Naive thymus-derived CD8-positive, alpha-beta T cell (primary cell): ENCODE measurements at regions not wholly inside any gene's neighbourhood (a gene's known extent, or its start where the extent isn't known, plus 50 kb on each side); places are given as distances from the start of the nearest gene placed in this dataset.

Source experiments
- ATAC-seq, 2 donors: fragments of 150-1000 bp; cut with Tn5 transposase in 1 of 2; sonication (Bioruptor Pico), chemical (Tn5 transposase) in 1 of 2; 1 replicate in 1 of 2; 2 replicates in 1 of 2; pipeline ENCODE4 v1.10.0; 2021; ENCODE audit warnings: mild to moderate bottlenecking in 2 of 2, moderate library complexity in 2 of 2
- POLR2A ChIA-PET: fragments of 350-600 bp; sonication (Branson Sonifier 250); formaldehyde crosslinking; loops from one replicate; lab custom pipeline; 2021; ENCODE audit warnings: antibody characterized with exemption; lab: Charles Lee
- DNase-seq, 10 donors: peaks; one replicate each; pipeline versions ENCODE4 v3.0.0 to v3.0.0-alpha.2; 2020 to 2022
- H3K27ac Mint-ChIP-seq, 10 donors: one replicate each; pipeline ENCODE4 v1.8.0; 2020 to 2022; ENCODE audit warnings: mild to moderate bottlenecking in 10 of 10, mixed read lengths in 10 of 10, moderate library complexity in 4 of 10, inconsistent platforms in 1 of 10
- H3K27me3 Mint-ChIP-seq, 5 donors: one replicate each; pipeline ENCODE4 v1.8.0; 2021 to 2022; ENCODE audit warnings: mixed read lengths in 5 of 5
- H3K36me3 Mint-ChIP-seq, 3 donors: one replicate each; pipeline ENCODE4 v1.8.0; 2020 to 2022; ENCODE audit warnings: mixed read lengths in 3 of 3, mild to moderate bottlenecking in 2 of 3, inconsistent platforms in 1 of 3
- H3K4me1 Mint-ChIP-seq, 4 donors: one replicate each; pipeline ENCODE4 v1.8.0; 2021 to 2022; ENCODE audit warnings: mixed read lengths in 4 of 4
- H3K4me3 Mint-ChIP-seq, 10 donors: one replicate each; pipeline ENCODE4 v1.8.0; 2020 to 2022; ENCODE audit warnings: mild to moderate bottlenecking in 10 of 10, mixed read lengths in 10 of 10, moderate library complexity in 6 of 10, inconsistent platforms in 1 of 10
- H3K9me3 Mint-ChIP-seq, 9 donors: one replicate each; pipeline ENCODE4 v1.8.0; 2020 to 2022; ENCODE audit warnings: mixed read lengths in 9 of 9, mild to moderate bottlenecking in 3 of 9, inconsistent platforms in 1 of 9, moderate library complexity in 1 of 9

- no peak for ATAC-seq
- H3K27me3 Mint-ChIP-seq, result no peaks in the 10 kb centered on the region
- DNase-seq, result no peak
- H3K27ac Mint-ChIP-seq, result no peak overlapping the region
- no peak overlapping the region for H3K4me3 Mint-ChIP-seq
- no peaks in the 10 kb centered on the region for H3K36me3 Mint-ChIP-seq
- no peaks in the 10 kb centered on the region for H3K4me1 Mint-ChIP-seq
- POLR2A ChIA-PET, result no interaction called here
- peaks cover 0 to 11% (median 0%) of the 10 kb centered on the region in 9 donors for H3K9me3 Mint-ChIP-seq
Measured at GRCh38 chrY:16616201-16616975, 1263.6 kb downstream of the CDY2B start.

- DNase-seq (no peak), ATAC-seq (no peak)
- Mint-ChIP-seq H3K27ac (no peak overlapping the region), H3K9me3 (peaks cover 0 to 5% (median 0%) of the 10 kb centered on the region in 9 donors), H3K27me3 (no peaks in the 10 kb centered on the region), H3K4me1 (no peaks in the 10 kb centered on the region), H3K36me3 (no peaks in the 10 kb centered on the region), H3K4me3 (no peak overlapping the region)
- POLR2A ChIA-PET, result no interaction called here
Measured at GRCh38 chrY:16608679-16609078, 1271.3 kb downstream of the CDY2B start.

GRCh38 chrY:16602146-16602545 is 1277.9 kb downstream of the CDY2B start:
- POLR2A ChIA-PET, result no interaction called here
- DNase-seq (no peak), ATAC-seq (no peak)
- Mint-ChIP-seq H3K4me1 (no peaks in the 10 kb centered on the region), H3K27ac (no peak overlapping the region), H3K36me3 (no peaks in the 10 kb centered on the region), H3K4me3 (no peak overlapping the region), H3K9me3 (peaks cover 0 to 11% (median 0%) of the 10 kb centered on the region in 9 donors), H3K27me3 (no peaks in the 10 kb centered on the region)

DNA sequence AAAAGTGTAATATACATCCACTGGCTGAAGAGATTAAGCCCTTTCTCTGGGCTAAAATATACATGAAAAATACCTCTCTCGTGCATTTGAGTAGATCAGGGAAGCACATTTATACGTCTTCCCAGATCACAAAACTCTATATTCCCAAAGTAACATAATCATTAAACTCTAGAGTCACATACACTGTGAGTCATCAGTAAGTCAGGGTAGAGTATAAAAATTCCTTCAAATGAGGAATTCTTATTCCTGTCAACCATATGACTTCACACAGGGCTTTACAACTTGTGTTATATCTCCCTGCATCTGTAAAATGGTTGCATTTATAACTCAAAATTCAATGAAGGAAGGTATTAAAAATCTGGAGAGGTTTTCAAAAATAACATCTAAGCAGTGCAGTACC is 1278.4 kb downstream of the CDY2B start:
- ATAC-seq (no peak), DNase-seq (no peak)
- POLR2A ChIA-PET, result no interaction called here
- Mint-ChIP-seq H3K4me1 (no peaks in the 10 kb centered on the region), H3K27ac (no peak overlapping the region), H3K9me3 (peaks cover 0 to 10% (median 0%) of the 10 kb centered on the region in 9 donors), H3K27me3 (no peaks in the 10 kb centered on the region), H3K4me3 (no peak overlapping the region), H3K36me3 (no peaks in the 10 kb centered on the region)

- POLR2A ChIA-PET, result no interaction called here
- DNase-seq (no peak), ATAC-seq (no peak)
- no peak overlapping the region for H3K4me3 Mint-ChIP-seq
- no peaks in the 10 kb centered on the region for H3K36me3 Mint-ChIP-seq
- H3K27me3 Mint-ChIP-seq, result no peaks in the 10 kb centered on the region
- H3K27ac Mint-ChIP-seq, result no peak overlapping the region
- peaks cover 0 to 26% (median 0%) of the 10 kb centered on the region in 9 donors for H3K9me3 Mint-ChIP-seq
- H3K4me1 Mint-ChIP-seq, result no peaks in the 10 kb centered on the region
Measured at GRCh38 chrY:16572061-16572460, 1308.0 kb downstream of the CDY2B start.

GRCh38 chrY:16562491-16562890 is 1317.5 kb downstream of the CDY2B start:
- peaks cover 0 to 15% (median 0%) of the 10 kb centered on the region in 9 donors for H3K9me3 Mint-ChIP-seq
- no peak overlapping the region for H3K4me3 Mint-ChIP-seq
- DNase-seq (no peak), ATAC-seq (no peak)
- no peaks in the 10 kb centered on the region for H3K36me3 Mint-ChIP-seq
- POLR2A ChIA-PET, result no interaction called here
- no peaks in the 10 kb centered on the region for H3K27me3 Mint-ChIP-seq
- H3K4me1 Mint-ChIP-seq, result no peaks in the 10 kb centered on the region
- no peak overlapping the region for H3K27ac Mint-ChIP-seq

DNA sequence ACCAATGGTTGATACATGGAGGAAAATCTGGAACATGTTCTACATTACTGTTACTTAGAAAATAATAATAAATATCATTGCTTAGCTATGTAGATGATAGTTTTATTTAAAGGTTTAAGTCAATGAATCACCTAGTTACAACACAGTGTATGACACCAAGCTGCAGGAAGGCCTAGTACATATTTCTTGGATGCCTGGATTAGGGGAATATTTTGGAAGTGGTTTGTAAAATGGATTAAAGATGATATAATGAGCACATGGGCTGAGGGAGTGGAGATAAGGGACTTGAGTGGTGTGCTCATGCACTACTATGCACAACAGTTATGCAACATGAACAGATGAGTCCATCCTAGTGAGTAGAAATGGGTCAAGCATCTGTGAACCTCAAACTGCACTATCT is 1358.0 kb downstream of the CDY2B start:
- no peaks in the 10 kb centered on the region for H3K27me3 Mint-ChIP-seq
- ATAC-seq, result no peak

DNA sequence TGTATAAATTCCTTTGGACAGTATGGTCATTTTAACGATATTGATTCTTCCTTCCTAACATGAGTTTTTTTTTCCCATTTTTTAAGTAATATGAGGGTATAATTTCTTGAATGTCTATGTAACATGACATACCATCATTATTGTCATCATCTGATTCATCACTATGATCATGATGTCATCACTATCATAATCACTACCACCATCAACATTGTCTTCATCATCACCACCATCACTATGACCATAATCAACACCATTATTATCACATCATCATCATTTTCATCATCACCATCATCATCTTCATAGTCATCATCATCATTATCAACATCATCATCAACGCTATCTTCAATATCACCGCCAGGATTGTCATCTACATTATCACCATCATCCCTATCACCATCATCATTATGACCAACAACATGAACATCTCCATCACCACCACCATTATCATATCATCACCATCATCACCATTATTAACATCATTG is 1377.2 kb downstream of the CDY2B start:
- Mint-ChIP-seq H3K27ac (no peak overlapping the region), H3K36me3 (no peaks in the 10 kb centered on the region)
- no peak for ATAC-seq

More for the DNA sequence above, 1358.0 kb downstream of the CDY2B start:
- H3K27ac Mint-ChIP-seq, result no peak overlapping the region
- POLR2A ChIA-PET, result no interaction called here
- peaks cover 0 to 25% (median 0%) of the 10 kb centered on the region in 9 donors for H3K9me3 Mint-ChIP-seq
- H3K4me1 Mint-ChIP-seq, result no peaks in the 10 kb centered on the region
- H3K36me3 Mint-ChIP-seq, result no peaks in the 10 kb centered on the region
- no peak overlapping the region for H3K4me3 Mint-ChIP-seq
- DNase-seq, result no peak

GRCh38 chrY:16490706-16491105 is 1389.3 kb downstream of the CDY2B start:
- POLR2A ChIA-PET, result no interaction called here

More for the DNA sequence above, 1377.2 kb downstream of the CDY2B start:
- no peaks in the 10 kb centered on the region for H3K27me3 Mint-ChIP-seq
- H3K9me3 Mint-ChIP-seq, result peaks cover 0 to 10% (median 0%) of the 10 kb centered on the region in 9 donors
- POLR2A ChIA-PET, result no interaction called here
- no peak overlapping the region for H3K4me3 Mint-ChIP-seq
- no peak for DNase-seq
- H3K4me1 Mint-ChIP-seq, result no peaks in the 10 kb centered on the region

GRCh38 chrY:16486696-16487215 is 1393.3 kb downstream of the CDY2B start:
- Mint-ChIP-seq H3K27ac (no peak overlapping the region), H3K9me3 (peaks cover 0 to 42% (median 5%) of the 10 kb centered on the region in 9 donors), H3K27me3 (no peaks in the 10 kb centered on the region), H3K4me1 (no peaks in the 10 kb centered on the region), H3K36me3 (no peaks in the 10 kb centered on the region), H3K4me3 (no peak overlapping the region)
- DNase-seq (no peak), ATAC-seq (no peak)
- POLR2A ChIA-PET, result no interaction called here

More at GRCh38 chrY:16490706-16491105, 1389.3 kb downstream of the CDY2B start:
- Mint-ChIP-seq H3K27ac (no peak overlapping the region), H3K27me3 (no peaks in the 10 kb centered on the region), H3K4me3 (no peak overlapping the region), H3K4me1 (no peaks in the 10 kb centered on the region), H3K9me3 (peaks cover 0 to 23% (median 3%) of the 10 kb centered on the region in 9 donors), H3K36me3 (no peaks in the 10 kb centered on the region)
- no peak for ATAC-seq
- DNase-seq, result no peak

- no peak for ATAC-seq
- POLR2A ChIA-PET, result no interaction called here
Measured at GRCh38 chrY:16480031-16480430, 1400.0 kb downstream of the CDY2B start.

GRCh38 chrY:16474053-16474452 is 1406.0 kb downstream of the CDY2B start:
- Mint-ChIP-seq H3K9me3 (peaks cover 0 to 11% (median 0%) of the 10 kb centered on the region in 9 donors), H3K4me3 (no peak overlapping the region), H3K4me1 (no peaks in the 10 kb centered on the region), H3K27ac (no peak overlapping the region), H3K36me3 (no peaks in the 10 kb centered on the region), H3K27me3 (no peaks in the 10 kb centered on the region)
- DNase-seq (no peak), ATAC-seq (no peak)
- POLR2A ChIA-PET, result no interaction called here

More at GRCh38 chrY:16480031-16480430, 1400.0 kb downstream of the CDY2B start:
- DNase-seq, result no peak
- Mint-ChIP-seq H3K4me3 (no peak overlapping the region), H3K9me3 (peaks cover 0 to 18% (median 3%) of the 10 kb centered on the region in 9 donors), H3K27me3 (no peaks in the 10 kb centered on the region), H3K27ac (no peak overlapping the region), H3K36me3 (no peaks in the 10 kb centered on the region), H3K4me1 (no peaks in the 10 kb centered on the region)

- Mint-ChIP-seq H3K27ac (no peak overlapping the region), H3K9me3 (peaks cover 0 to 26% (median 0%) of the 10 kb centered on the region in 9 donors), H3K36me3 (no peaks in the 10 kb centered on the region), H3K4me1 (no peaks in the 10 kb centered on the region), H3K4me3 (no peak overlapping the region), H3K27me3 (no peaks in the 10 kb centered on the region)
- ATAC-seq, result no peak
- POLR2A ChIA-PET, result no interaction called here
- DNase-seq, result no peak
Measured at GRCh38 chrY:16454799-16455198, 1425.2 kb downstream of the CDY2B start.
